Endodermal cell (in vitro differentiated cells): ENCODE measurements at regions not wholly inside any gene's neighbourhood (a gene's known extent, or its start where the extent isn't known, plus 50 kb on each side); places are given as distances from the start of the nearest gene placed in this dataset.

Experiments used
- DNase-seq: peaks from one replicate; pipeline ENCODE4 v3.0.0-alpha.2; 2017
- H3K27ac ChIP-seq: 2 replicates; pipeline ENCODE4 v1.5.1; 2013; ENCODE audit warnings: mild to moderate bottlenecking, low read depth, low read length, moderate library complexity
- H3K27me3 ChIP-seq: 2 replicates; pipeline ENCODE4 v1.6.1; 2013; ENCODE audit warnings: mild to moderate bottlenecking, low read length, moderate library complexity; ENCODE audit not compliant: insufficient read depth, control insufficient read depth, poor library complexity, severe bottlenecking
- H3K36me3 ChIP-seq: 2 replicates; pipeline ENCODE4 v1.7.0; 2013; ENCODE audit warnings: mild to moderate bottlenecking, low read length, moderate library complexity; ENCODE audit not compliant: control insufficient read depth, insufficient read depth
- H3K4me1 ChIP-seq: one replicate; pipeline ENCODE4 v1.7.0; 2013; ENCODE audit warnings: low read length; ENCODE audit not compliant: control insufficient read depth, insufficient read depth
- H3K4me3 ChIP-seq: 2 replicates; pipeline ENCODE4 v1.5.1; 2013; ENCODE audit warnings: mild to moderate bottlenecking, low read length, moderate library complexity
- H3K9ac ChIP-seq: 2 replicates; pipeline ENCODE4 v1.6.1; 2013; ENCODE audit warnings: mild to moderate bottlenecking, low read length, moderate library complexity; ENCODE audit not compliant: poor library complexity, severe bottlenecking; ENCODE audit errors: extremely low read depth
- H3K9me3 ChIP-seq: 2 replicates; pipeline ENCODE4 v1.6.1; 2013; ENCODE audit warnings: mild to moderate bottlenecking, low read length, moderate library complexity; ENCODE audit not compliant: control insufficient read depth
- H3K27ac Mint-ChIP-seq: 2 replicates; pipeline ENCODE4 v1.8.0; 2020; ENCODE audit warnings: mixed read lengths
- H3K27me3 Mint-ChIP-seq: 2 replicates; pipeline ENCODE4 v1.8.0; 2021; ENCODE audit warnings: mild to moderate bottlenecking, mixed read lengths; ENCODE audit not compliant: insufficient read depth
- H3K36me3 Mint-ChIP-seq: 2 replicates; pipeline ENCODE4 v1.8.0; 2020; ENCODE audit warnings: low read depth, mixed read lengths
- H3K4me1 Mint-ChIP-seq: 2 replicates; pipeline ENCODE4 v1.8.0; 2020; ENCODE audit warnings: mixed read lengths
- H3K4me3 Mint-ChIP-seq: 2 replicates; pipeline ENCODE4 v1.8.0; 2020; ENCODE audit warnings: mild to moderate bottlenecking, moderate library complexity, mixed read lengths
- H3K9me3 Mint-ChIP-seq: 2 replicates; pipeline ENCODE4 v1.8.0; 2020; ENCODE audit warnings: mild to moderate bottlenecking, mixed read lengths
- WGBS, 2 experiments: methylation state at CpG; one replicate each; pipeline versions ENCODE4 v1.1.5 to v1.1.7; 2013; ENCODE audit warnings: missing lambda C conversion rate in 2 of 2, mixed read lengths in 1 of 2; ENCODE audit not compliant: insufficient coverage in 1 of 2, insufficient read length in 1 of 2; 5-methylcytosine and 5-hydroxymethylcytosine counted together
- TF ChIP-seq, protein P1 (sequence below): fragments of 200-600 bp; sonication (generic); conservative IDR thresholded peaks from 2 replicates; pipeline ENCODE4 v1.5.0; 2021; ENCODE audit warnings: antibody characterized with exemption, mild to moderate bottlenecking

DNA sequence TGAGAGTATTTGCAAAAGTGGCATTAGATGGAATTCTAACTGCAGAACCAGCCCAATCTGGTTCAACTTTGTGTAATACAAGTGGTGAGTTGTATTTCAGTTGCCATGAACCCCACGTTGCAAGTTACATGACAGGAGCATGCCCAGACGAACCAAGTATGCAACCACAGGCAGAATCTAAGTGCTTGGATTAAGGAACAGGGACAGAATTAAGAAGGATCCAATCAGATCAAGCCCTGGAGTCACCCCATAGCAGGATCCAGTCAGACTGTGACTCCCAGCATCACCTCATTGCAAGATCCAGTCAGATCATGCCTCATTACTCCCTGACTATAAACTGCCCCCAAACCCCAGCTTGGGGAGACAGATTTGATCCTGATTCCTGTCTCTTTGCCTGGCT, 388.7 kb upstream of the NRP1 start:
- no peak overlapping the region for H3K27ac Mint-ChIP-seq
- no peak for DNase-seq
- Histone ChIP-seq H3K36me3 (no peaks in the 10 kb centered on the region), H3K9ac (no peak overlapping the region), H3K27ac (no peak overlapping the region), H3K4me3 (no peak overlapping the region), H3K4me1 (no peaks in the 10 kb centered on the region), H3K9me3 (peaks cover 4% of the 10 kb centered on the region), H3K27me3 (no peaks in the 10 kb centered on the region)
- H3K27me3 Mint-ChIP-seq = no peaks in the 10 kb centered on the region
- no peaks in the 10 kb centered on the region for H3K36me3 Mint-ChIP-seq
- 86 to 94% methylated on average over 2 of the region's 2 CpGs for WGBS, 2 experiments
- H3K4me3 Mint-ChIP-seq = no peak overlapping the region
- H3K9me3 Mint-ChIP-seq = peaks cover 3% of the 10 kb centered on the region
- H3K4me1 Mint-ChIP-seq = no peaks in the 10 kb centered on the region
- TF ChIP-seq, protein P1, sequence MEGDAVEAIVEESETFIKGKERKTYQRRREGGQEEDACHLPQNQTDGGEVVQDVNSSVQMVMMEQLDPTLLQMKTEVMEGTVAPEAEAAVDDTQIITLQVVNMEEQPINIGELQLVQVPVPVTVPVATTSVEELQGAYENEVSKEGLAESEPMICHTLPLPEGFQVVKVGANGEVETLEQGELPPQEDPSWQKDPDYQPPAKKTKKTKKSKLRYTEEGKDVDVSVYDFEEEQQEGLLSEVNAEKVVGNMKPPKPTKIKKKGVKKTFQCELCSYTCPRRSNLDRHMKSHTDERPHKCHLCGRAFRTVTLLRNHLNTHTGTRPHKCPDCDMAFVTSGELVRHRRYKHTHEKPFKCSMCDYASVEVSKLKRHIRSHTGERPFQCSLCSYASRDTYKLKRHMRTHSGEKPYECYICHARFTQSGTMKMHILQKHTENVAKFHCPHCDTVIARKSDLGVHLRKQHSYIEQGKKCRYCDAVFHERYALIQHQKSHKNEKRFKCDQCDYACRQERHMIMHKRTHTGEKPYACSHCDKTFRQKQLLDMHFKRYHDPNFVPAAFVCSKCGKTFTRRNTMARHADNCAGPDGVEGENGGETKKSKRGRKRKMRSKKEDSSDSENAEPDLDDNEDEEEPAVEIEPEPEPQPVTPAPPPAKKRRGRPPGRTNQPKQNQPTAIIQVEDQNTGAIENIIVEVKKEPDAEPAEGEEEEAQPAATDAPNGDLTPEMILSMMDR = no peak

DNA sequence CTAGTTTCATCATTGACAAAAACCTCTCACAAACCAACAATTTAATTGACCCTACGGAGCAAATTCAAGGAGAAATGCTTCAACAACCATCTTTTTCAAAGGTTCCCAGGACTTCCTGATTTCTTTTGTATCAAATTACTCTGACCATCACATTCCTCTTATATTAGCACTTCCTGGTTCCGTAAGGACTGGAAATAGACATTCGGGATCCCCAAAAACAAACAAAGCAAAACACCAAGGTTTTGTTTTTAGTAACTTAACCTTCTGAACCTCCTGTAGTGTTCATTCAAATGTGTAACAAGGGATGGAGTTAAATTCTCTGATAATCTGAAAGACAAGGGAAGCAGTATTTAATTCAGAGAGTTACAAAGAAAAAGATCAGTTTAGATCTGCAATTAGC, 387.6 kb upstream of the NRP1 start:
- Mint-ChIP-seq H3K9me3 (peaks cover 2% of the 10 kb centered on the region), H3K27ac (no peak overlapping the region), H3K36me3 (no peaks in the 10 kb centered on the region), H3K4me3 (no peak overlapping the region), H3K27me3 (no peaks in the 10 kb centered on the region), H3K4me1 (no peaks in the 10 kb centered on the region)
- DNase-seq = no peak
- WGBS, 2 experiments = 96 to 100% methylated on average over 1 to 3 of the region's 3 CpGs
- H3K4me1 ChIP-seq = no peaks in the 10 kb centered on the region
- H3K27ac ChIP-seq = no peak overlapping the region
- H3K9ac ChIP-seq = no peak overlapping the region
- no peak overlapping the region for H3K4me3 ChIP-seq
- H3K9me3 ChIP-seq = peaks cover 4% of the 10 kb centered on the region
- no peaks in the 10 kb centered on the region for H3K36me3 ChIP-seq
- H3K27me3 ChIP-seq = no peaks in the 10 kb centered on the region
- TF ChIP-seq, protein P1 = no peak

DNA sequence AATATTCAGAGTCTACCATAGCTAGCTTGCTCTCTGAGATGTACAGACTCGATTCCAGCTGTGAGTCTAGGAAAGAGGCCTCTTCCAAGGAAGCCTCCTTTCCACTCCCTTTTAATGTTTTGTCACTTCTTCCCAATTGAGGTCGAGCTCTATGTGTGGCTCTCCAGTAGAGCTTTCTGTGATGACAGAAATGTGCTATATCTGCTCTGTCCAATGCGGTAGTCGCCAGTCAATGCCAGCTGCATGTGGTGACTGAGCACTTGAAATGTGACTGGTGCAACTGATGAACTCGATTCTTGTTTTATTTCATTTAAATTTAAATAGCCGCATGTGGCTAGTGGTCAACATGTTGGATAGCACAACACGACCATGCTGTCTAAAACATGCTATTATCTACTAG, 387.0 kb upstream of the NRP1 start:
- no peaks in the 10 kb centered on the region for H3K36me3 Mint-ChIP-seq
- Histone ChIP-seq H3K4me3 (no peak overlapping the region), H3K36me3 (no peaks in the 10 kb centered on the region), H3K27ac (no peak overlapping the region), H3K9me3 (peaks cover 4% of the 10 kb centered on the region), H3K9ac (no peak overlapping the region), H3K4me1 (no peaks in the 10 kb centered on the region), H3K27me3 (no peaks in the 10 kb centered on the region)
- no peak overlapping the region for H3K4me3 Mint-ChIP-seq
- TF ChIP-seq, protein P1 = no peak
- WGBS, 2 experiments = 92 to 95% methylated on average over 5 to 7 of the region's 7 CpGs
- no peaks in the 10 kb centered on the region for H3K27me3 Mint-ChIP-seq
- no peaks in the 10 kb centered on the region for H3K9me3 Mint-ChIP-seq
- no peak overlapping the region for H3K27ac Mint-ChIP-seq
- no peak for DNase-seq
- no peaks in the 10 kb centered on the region for H3K4me1 Mint-ChIP-seq
